ENCODE measurements at regions not wholly inside any gene's neighbourhood (a gene's known extent, or its start where the extent isn't known, plus 50 kb on each side); places are given as distances from the start of the nearest gene placed in this dataset.

- no peaks in the 10 kb centered on the region for H4K20me1 ChIP-seq (ENCODE audit: control insufficient read depth, insufficient read depth, low read depth, low read length)
- TF ChIP-seq EZH2phosphoT487 (IDR thresholded peaks at IDR 0.05; ENCODE audit: borderline replicate concordance, low read length) (no peak), CTCF (IDR thresholded peaks at IDR 0.05; ENCODE audit: low read depth, low read length, poor library complexity, severe bottlenecking) (no peak)
- H3K27ac ChIP-seq (ENCODE audit: low read depth, low read length): no peak overlapping the region
- no peaks in the 10 kb centered on the region for H3K4me1 ChIP-seq (ENCODE audit: control insufficient read depth, low read length)
- H3F3A ChIP-seq (ENCODE audit: control insufficient read depth, insufficient read depth): no peaks in the 10 kb centered on the region
- no peaks in the 10 kb centered on the region for H3K9me2 ChIP-seq (replicated peaks; ENCODE audit: control insufficient read depth, low read length)
- peak overlapping the region; percentile 45 for H3K4me2 ChIP-seq (ENCODE audit: low read length)
- no peaks in the 10 kb centered on the region; the same call in 1 of the 2 replicates for H3K9me3 ChIP-seq (ENCODE audit: control insufficient read depth, insufficient read depth, low read length)
- peak overlapping the region; percentile 38; the same call in 1 of the 2 replicates for H3K4me3 ChIP-seq (ENCODE audit: low read length)
- no peaks in the 10 kb centered on the region for H3K36me3 ChIP-seq (ENCODE audit: control insufficient read depth, low read length)
- no peaks in the 10 kb centered on the region for H3K79me2 ChIP-seq (ENCODE audit: control insufficient read depth, low read length)
- peaks cover 17% of the 10 kb centered on the region for H3K27me3 ChIP-seq (ENCODE audit: control insufficient read depth, low read length)
Measured at GRCh38 chr2:132037527-132038178, 124.1 kb downstream of the ANKRD30BL start.

- Histone ChIP-seq H3K36me3 (ENCODE audit: control insufficient read depth, low read length) (no peaks in the 10 kb centered on the region), H3K4me2 (ENCODE audit: low read length) (no peak overlapping the region), H3K4me1 (ENCODE audit: control insufficient read depth, low read length) (no peaks in the 10 kb centered on the region), H3K27me3 (ENCODE audit: control insufficient read depth, low read length) (peaks cover 17% of the 10 kb centered on the region), H3K27ac (ENCODE audit: low read depth, low read length) (no peak overlapping the region), H3K9me2 (replicated peaks; ENCODE audit: control insufficient read depth, low read length) (no peaks in the 10 kb centered on the region), H3K79me2 (ENCODE audit: control insufficient read depth, low read length) (no peaks in the 10 kb centered on the region), H3F3A (ENCODE audit: control insufficient read depth, insufficient read depth) (no peaks in the 10 kb centered on the region), H3K9me3 (ENCODE audit: control insufficient read depth, insufficient read depth, low read length) (no peaks in the 10 kb centered on the region; the same call in 1 of the 2 replicates), H4K20me1 (ENCODE audit: control insufficient read depth, insufficient read depth, low read depth, low read length) (no peaks in the 10 kb centered on the region), H3K4me3 (ENCODE audit: low read length) (no peak overlapping the region)
- TF ChIP-seq EZH2phosphoT487 (IDR thresholded peaks at IDR 0.05; ENCODE audit: borderline replicate concordance, low read length) (no peak), CTCF (IDR thresholded peaks at IDR 0.05; ENCODE audit: low read depth, low read length, poor library complexity, severe bottlenecking) (no peak)
Measured at GRCh38 chr2:132034646-132035045, 127.1 kb downstream of the ANKRD30BL start.

GRCh38 chr2:132033949-132034348 is 127.8 kb downstream of the ANKRD30BL start:
- Histone ChIP-seq H3F3A (ENCODE audit: control insufficient read depth, insufficient read depth) (no peaks in the 10 kb centered on the region), H3K79me2 (ENCODE audit: control insufficient read depth, low read length) (no peaks in the 10 kb centered on the region), H3K27ac (ENCODE audit: low read depth, low read length) (no peak overlapping the region)

More at GRCh38 chr2:132033949-132034348, 127.8 kb downstream of the ANKRD30BL start:
- Histone ChIP-seq H3K9me2 (replicated peaks; ENCODE audit: control insufficient read depth, low read length) (no peaks in the 10 kb centered on the region), H3K4me3 (ENCODE audit: low read length) (no peak overlapping the region), H3K4me1 (ENCODE audit: control insufficient read depth, low read length) (no peaks in the 10 kb centered on the region), H3K27me3 (ENCODE audit: control insufficient read depth, low read length) (peaks cover 16% of the 10 kb centered on the region), H3K36me3 (ENCODE audit: control insufficient read depth, low read length) (no peaks in the 10 kb centered on the region), H3K9me3 (ENCODE audit: control insufficient read depth, insufficient read depth, low read length) (no peaks in the 10 kb centered on the region; the same call in 1 of the 2 replicates), H4K20me1 (ENCODE audit: control insufficient read depth, insufficient read depth, low read depth, low read length) (no peaks in the 10 kb centered on the region), H3K4me2 (ENCODE audit: low read length) (no peak overlapping the region)
- TF ChIP-seq CTCF (IDR thresholded peaks at IDR 0.05; ENCODE audit: low read depth, low read length, poor library complexity, severe bottlenecking): no peak
- TF ChIP-seq EZH2phosphoT487 (IDR thresholded peaks at IDR 0.05; ENCODE audit: borderline replicate concordance, low read length): no peak
